Keratinocyte (primary cell): ENCODE measurements at regions not wholly inside any gene's neighbourhood (a gene's known extent, or its start where the extent isn't known, plus 50 kb on each side); places are given as distances from the start of the nearest gene placed in this dataset.

Experiments used
- DNase-seq: peaks from one replicate; pipeline ENCODE4 v3.0.0-alpha.2; 2011; ENCODE audit warnings: low read depth, missing footprints, low spot score
- FAIRE-seq: peaks from 2 replicates; lab custom pipeline; 2011; peaks lifted over from hg19 to GRCh38; lab: Jason Lieb, UNC
- H2AFZ ChIP-seq: 2 replicates; pipeline ENCODE4 v1.6.0; 2012; ENCODE audit warnings: low read length, control low read depth, inconsistent platforms; ENCODE audit not compliant: control insufficient read depth
- H3K27ac ChIP-seq: 2 replicates; pipeline ENCODE4 v1.5.1; 2011; ENCODE audit warnings: low read length; ENCODE audit not compliant: control insufficient read depth, insufficient read depth
- H3K27me3 ChIP-seq: 3 replicates; pipeline ENCODE4 v1.6.0; 2011; ENCODE audit warnings: low read length; ENCODE audit not compliant: control insufficient read depth, insufficient read depth; ENCODE audit errors: extremely low read depth
- H3K36me3 ChIP-seq, 2 experiments: 2 replicates in 1 of 2; 3 replicates in 1 of 2; pipeline ENCODE4 v1.5.1; 2011; ENCODE audit warnings: low read length in 2 of 2, mild to moderate bottlenecking in 1 of 2; ENCODE audit not compliant: control insufficient read depth in 2 of 2, insufficient read depth in 2 of 2; ENCODE audit errors: extremely low read depth in 1 of 2
- H3K4me1 ChIP-seq: 3 replicates; pipeline ENCODE4 v1.5.1; 2011; ENCODE audit warnings: low read length; ENCODE audit not compliant: control insufficient read depth, insufficient read depth; ENCODE audit errors: extremely low read depth
- H3K4me2 ChIP-seq: 3 replicates; pipeline ENCODE4 v1.6.0; 2011; ENCODE audit warnings: low read depth, low read length; ENCODE audit not compliant: control insufficient read depth, insufficient read depth; ENCODE audit errors: extremely low read depth
- H3K4me3 ChIP-seq, 3 experiments: fragments of 200-600 bp in 1 of 3; sonication (generic) in 1 of 3; 2 replicates in 2 of 3; 3 replicates in 1 of 3; pipeline ENCODE4 v1.5.1; 2011 to 2016; ENCODE audit warnings: low read length in 3 of 3, mild to moderate bottlenecking in 3 of 3, control low read depth in 2 of 3, inconsistent platforms in 1 of 3, low read depth in 1 of 3, mixed read lengths in 1 of 3, mixed run types in 1 of 3, moderate library complexity in 1 of 3; ENCODE audit not compliant: control insufficient read depth in 2 of 3, insufficient read depth in 2 of 3; ENCODE audit errors: extremely low read depth in 1 of 3
- H3K79me2 ChIP-seq: 2 replicates; pipeline ENCODE4 v1.6.0; 2012; ENCODE audit warnings: low read length; ENCODE audit not compliant: control insufficient read depth, insufficient read depth
- H3K9ac ChIP-seq: 3 replicates; pipeline ENCODE4 v1.6.0; 2011; ENCODE audit warnings: low read length; ENCODE audit not compliant: control insufficient read depth, insufficient read depth; ENCODE audit errors: extremely low read depth
- H3K9me1 ChIP-seq: 3 replicates; pipeline ENCODE4 v1.6.0; 2011; ENCODE audit warnings: low read length; ENCODE audit not compliant: control insufficient read depth, insufficient read depth; ENCODE audit errors: extremely low read depth
- H3K9me3 ChIP-seq: 2 replicates; pipeline ENCODE4 v1.5.1; 2012; ENCODE audit warnings: low read depth, low read length; ENCODE audit not compliant: control insufficient read depth
- H4K20me1 ChIP-seq: 3 replicates; pipeline ENCODE4 v1.6.0; 2011; ENCODE audit warnings: low read length; ENCODE audit not compliant: control insufficient read depth, insufficient read depth; ENCODE audit errors: extremely low read depth
- CTCF ChIP-seq, 3 experiments: IDR thresholded peaks in 1 of 3; conservative IDR thresholded peaks in 1 of 3; optimal IDR thresholded peaks in 1 of 3; 2 replicates in 2 of 3; 3 replicates in 1 of 3; pipeline versions ENCODE3 to v1.5.1; 2011; ENCODE audit warnings: low read length in 3 of 3, mild to moderate bottlenecking in 3 of 3, moderate library complexity in 2 of 3, control low read depth in 1 of 3, inconsistent platforms in 1 of 3; ENCODE audit not compliant: insufficient read depth in 2 of 3; ENCODE audit errors: extremely low read depth in 1 of 3
- EZH2 ChIP-seq: IDR thresholded peaks from one replicate; pipeline ENCODE4 v1.6.1; 2012; ENCODE audit warnings: inconsistent platforms, mild to moderate bottlenecking, low read length, moderate library complexity
- dilution Hi-C: fragments of 300-500 bp; cut with MboI; formaldehyde crosslinking; loops from one replicate; pipeline ENCODE4 v1.7.0; 2020; ENCODE audit warnings: low sequenced_read_pairs; ENCODE audit not compliant: extremely low pct_ligation_motif_present

- Histone ChIP-seq H3K79me2 (no peaks in the 10 kb centered on the region), H3K4me2 (no peak overlapping the region), H4K20me1 (no peaks in the 10 kb centered on the region), H3K9me3 (no peaks in the 10 kb centered on the region), H3K36me3 (no peaks in the 10 kb centered on the region), H3K9ac (no peak overlapping the region), H2AFZ (no peak overlapping the region), H3K4me3 (no peak overlapping the region), H3K9me1 (no peaks in the 10 kb centered on the region), H3K4me1 (no peaks in the 10 kb centered on the region), H3K27ac (no peak overlapping the region), H3K27me3 (no peaks in the 10 kb centered on the region)
- DNase-seq: no peak
- no peak for FAIRE-seq
- no peak for TF ChIP-seq EZH2
- TF ChIP-seq CTCF (optimal IDR thresholded peaks at IDR 0.05 in 1 of 3, IDR thresholded peaks at IDR 0.05 in 1 of 3, conservative IDR thresholded peaks at IDR 0.05 in 1 of 3; ENCODE audit: extremely low read depth in 1 of 3, insufficient read depth in 2 of 3, low read length in 3 of 3): no peak
- dilution Hi-C loops: no loop called here
Measured at GRCh38 chr1:79375352-79375751, 368.8 kb upstream of the ADGRL4 start.

- no peaks in the 10 kb centered on the region for H3K36me3 ChIP-seq
- no peaks in the 10 kb centered on the region for H3K4me1 ChIP-seq
- FAIRE-seq (no peak), DNase-seq (no peak)
- H3K9me1 ChIP-seq: no peaks in the 10 kb centered on the region
- H3K4me2 ChIP-seq: no peak overlapping the region
- no peaks in the 10 kb centered on the region for H3K79me2 ChIP-seq
- H3K4me3 ChIP-seq: no peak overlapping the region
- dilution Hi-C loops: no loop called here
- no peak overlapping the region for H3K27ac ChIP-seq
- no peak overlapping the region for H3K9ac ChIP-seq
- TF ChIP-seq EZH2 (no peak), CTCF (optimal IDR thresholded peaks at IDR 0.05 in 1 of 3, IDR thresholded peaks at IDR 0.05 in 1 of 3, conservative IDR thresholded peaks at IDR 0.05 in 1 of 3; ENCODE audit: extremely low read depth in 1 of 3, insufficient read depth in 2 of 3, low read length in 3 of 3) (no peak)
- H3K9me3 ChIP-seq: no peaks in the 10 kb centered on the region
- no peak overlapping the region for H2AFZ ChIP-seq
- no peaks in the 10 kb centered on the region for H3K27me3 ChIP-seq
- H4K20me1 ChIP-seq: no peaks in the 10 kb centered on the region
Measured at GRCh38 chr1:79374397-79374796, 367.9 kb upstream of the ADGRL4 start.
